NCI-H2081 treated with DMSO at 0.1 percent for 48 hours (cell line): ENCODE measurements at regions not wholly inside any gene's neighbourhood (a gene's known extent, or its start where the extent isn't known, plus 50 kb on each side); places are given as distances from the start of the nearest gene placed in this dataset.
"Not testable (repeated sequence)": the region's sequence is repeated elsewhere in the genome, so short reads cannot be mapped to it uniquely, and the experiment has no call there.

ENCODE experiments used
- DNase-seq: peaks from one replicate; lab custom pipeline; 2025; lab: John Stamatoyannopoulos, UW

- no peak for DNase-seq
Measured at GRCh38 chr6:140253096-140253495, 878.6 kb upstream of the CITED2 start.

DNA sequence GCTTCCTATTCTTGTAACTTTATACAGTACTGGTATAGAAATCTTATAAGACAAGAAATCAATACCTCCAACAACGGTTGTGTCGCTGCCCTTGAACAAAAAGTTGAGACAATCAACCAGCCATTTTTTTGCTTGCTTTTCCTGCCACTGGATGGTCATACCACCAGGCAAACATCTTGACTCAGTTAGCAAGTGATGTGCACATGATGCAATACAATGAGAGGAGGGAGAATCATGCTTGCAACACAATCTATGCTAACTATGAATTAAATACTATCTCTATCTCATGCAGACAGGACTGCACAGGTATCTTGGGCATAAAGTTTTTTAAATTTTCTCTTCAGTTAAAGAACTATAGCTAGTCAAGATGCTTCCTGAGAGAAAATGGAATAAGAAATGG, 877.7 kb upstream of the CITED2 start:
- no peak for DNase-seq

- no peak for DNase-seq
Measured at GRCh38 chr6:140245296-140246040, 871.0 kb upstream of the CITED2 start.

GRCh38 chr6:140237251-140237650, 862.8 kb upstream of the CITED2 start:
- DNase-seq, result no peak

DNA sequence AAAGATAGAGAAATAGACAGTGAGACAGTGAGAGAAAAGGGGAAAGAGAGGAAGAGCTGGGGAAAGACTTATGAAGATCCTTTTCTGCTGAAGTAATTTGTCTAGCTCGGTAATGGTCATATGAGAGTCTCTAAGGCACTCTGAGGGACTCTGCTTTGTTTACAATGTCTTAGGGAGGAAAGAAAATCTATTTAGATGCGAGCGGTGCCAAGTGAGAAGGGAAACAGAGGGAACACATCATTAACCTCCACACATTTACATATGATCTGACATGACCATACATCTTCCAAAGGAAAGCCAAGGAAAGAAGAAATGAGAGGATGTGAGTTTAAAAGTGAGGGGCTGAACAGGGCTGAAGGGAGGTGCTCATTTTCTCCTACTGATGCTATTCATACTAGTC, 862.3 kb upstream of the CITED2 start:
- no peak for DNase-seq

- no peak for DNase-seq
Measured at GRCh38 chr6:140230282-140230681, 855.8 kb upstream of the CITED2 start.

- no peak for DNase-seq
Measured at GRCh38 chr6:140228491-140228890, 854.0 kb upstream of the CITED2 start.

DNA sequence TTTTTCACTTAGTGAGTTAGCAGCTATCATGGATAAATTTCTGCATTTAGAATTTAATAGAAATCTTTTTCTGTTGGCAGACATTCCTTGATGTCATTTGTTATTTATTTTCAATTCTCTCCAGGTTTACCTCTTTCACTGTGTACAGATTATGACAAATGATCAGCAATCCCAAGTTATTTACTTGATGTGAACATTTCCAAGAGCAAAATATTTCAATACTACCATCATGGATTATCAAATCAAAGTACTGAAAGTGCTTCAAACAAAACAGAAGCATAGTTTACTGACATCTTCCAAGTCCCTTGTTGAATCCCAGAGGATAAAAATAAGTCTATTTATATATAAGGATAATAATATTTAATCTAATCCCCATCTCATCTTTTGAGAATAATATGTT, 852.2 kb upstream of the CITED2 start:
- no peak for DNase-seq

DNA sequence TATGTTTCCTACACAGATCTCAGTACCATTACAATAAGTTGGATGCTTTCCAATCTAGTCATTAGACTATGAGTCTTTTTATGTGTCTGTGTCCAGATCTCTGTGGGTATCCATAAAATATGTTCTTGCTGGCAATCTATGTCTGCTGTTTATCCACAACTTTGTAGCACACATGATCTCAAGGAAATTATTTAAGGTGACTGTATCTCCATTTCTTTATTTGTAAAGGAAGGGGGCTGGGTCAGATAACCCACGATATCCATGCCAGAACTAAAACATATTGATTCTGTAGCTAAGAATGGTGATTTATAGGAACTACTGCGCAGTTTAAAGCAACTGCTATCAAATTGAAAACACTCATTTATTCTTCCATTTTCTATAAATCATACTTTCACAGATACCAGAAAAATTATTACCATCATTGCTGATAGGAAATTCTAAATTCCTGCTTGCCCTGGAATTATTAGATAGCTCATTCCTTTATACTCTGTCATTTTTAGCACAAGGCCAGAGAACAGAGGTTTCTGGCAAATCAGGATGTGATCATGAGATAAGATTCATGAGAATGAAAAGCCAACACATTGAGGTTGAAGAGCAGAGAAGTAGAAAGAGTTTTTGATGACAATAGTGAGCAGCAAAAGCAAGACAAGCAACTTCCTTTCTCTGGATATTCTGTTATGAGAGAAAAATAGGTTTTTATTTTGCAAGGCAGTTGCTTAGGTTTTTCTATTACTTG, 851.4 kb upstream of the CITED2 start:
- DNase-seq, result no peak

DNA sequence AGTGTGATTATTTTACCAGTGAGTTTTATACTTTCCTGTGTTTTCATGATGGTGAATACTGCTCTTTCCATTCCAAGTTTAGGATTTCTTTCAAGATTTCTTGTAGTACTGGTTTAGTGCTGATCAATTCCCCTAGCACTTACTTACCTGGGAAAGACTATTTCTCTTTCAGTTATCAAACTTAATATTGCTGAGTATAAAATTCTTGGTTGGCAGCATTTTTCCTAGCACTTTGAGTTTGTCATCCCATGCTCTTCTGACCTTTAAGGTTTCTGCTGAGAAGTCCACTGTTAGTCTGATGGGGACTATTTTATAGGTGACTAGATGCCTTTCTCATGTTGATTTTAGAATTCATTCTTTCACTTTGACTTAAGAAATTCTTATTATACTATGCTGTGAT, 842.8 kb upstream of the CITED2 start:
- no peak for DNase-seq

DNA sequence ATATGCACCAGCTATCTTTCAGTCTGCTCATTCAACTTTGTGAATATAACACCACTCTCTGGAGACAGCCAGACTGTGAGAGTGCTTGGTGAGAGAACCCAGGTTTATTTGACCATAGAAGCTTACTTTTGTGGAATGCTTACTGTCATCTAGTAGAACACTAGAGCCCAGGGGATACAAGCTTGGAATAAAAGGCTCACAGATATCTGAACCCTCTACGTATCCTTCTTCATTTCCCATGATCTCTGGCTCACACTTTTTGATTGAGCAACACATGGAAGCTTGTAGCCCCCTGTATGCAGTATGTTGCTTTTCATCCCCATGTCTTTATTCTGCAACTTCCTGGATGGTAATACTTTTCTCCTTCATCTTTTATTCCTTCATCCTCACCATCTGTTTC, 835.3 kb upstream of the CITED2 start:
- no peak for DNase-seq

DNA sequence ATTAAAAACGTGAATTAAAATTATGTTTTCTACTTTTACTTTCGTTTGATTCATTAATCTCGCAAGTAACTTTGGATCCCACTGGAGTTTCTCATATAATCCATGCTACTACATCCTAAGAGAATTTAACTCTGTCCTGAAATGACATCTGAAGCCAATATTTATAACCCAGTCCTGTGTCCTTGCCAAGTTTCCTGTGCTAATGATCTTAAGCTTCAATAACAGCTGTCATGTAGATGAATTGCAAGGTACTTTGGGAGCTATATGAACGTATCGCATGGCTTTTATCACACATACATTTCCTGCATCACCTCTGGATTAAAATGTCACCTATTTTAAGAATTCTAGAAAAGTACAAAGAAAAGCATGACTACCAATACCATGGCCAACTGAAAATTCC, 833.8 kb upstream of the CITED2 start:
- peak; percentile 51 for DNase-seq

GRCh38 chr6:140205795-140206593, 831.5 kb upstream of the CITED2 start:
- DNase-seq, result no peak

GRCh38 chr6:140204154-140204553, 829.7 kb upstream of the CITED2 start:
- DNase-seq, result no peak

DNA sequence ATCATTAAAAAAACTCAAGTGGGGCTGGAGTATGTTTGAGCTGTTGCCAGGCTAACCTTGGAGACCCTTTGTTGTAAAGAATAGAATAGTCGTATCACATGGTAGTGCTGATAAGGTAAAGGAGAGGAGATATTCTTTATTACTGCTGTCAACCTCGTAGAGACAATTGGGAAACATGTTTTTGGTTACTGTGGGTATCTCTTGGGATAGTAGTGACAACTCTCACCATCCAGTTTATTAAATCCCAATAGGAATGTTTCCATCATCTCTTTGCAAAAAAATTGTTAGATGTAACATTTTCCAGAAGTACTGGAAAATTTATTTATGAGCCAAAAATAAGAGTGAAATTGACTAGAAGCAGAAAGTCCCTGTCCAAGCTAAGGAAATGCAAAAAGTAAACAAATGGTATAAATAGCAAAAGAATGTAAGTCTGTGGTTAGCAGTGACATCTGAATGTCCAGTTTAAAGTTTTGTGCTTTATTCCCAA, 829.3 kb upstream of the CITED2 start:
- DNase-seq, result no peak

GRCh38 chr6:140202964-140203515, 828.6 kb upstream of the CITED2 start:
- DNase-seq, result no peak

DNA sequence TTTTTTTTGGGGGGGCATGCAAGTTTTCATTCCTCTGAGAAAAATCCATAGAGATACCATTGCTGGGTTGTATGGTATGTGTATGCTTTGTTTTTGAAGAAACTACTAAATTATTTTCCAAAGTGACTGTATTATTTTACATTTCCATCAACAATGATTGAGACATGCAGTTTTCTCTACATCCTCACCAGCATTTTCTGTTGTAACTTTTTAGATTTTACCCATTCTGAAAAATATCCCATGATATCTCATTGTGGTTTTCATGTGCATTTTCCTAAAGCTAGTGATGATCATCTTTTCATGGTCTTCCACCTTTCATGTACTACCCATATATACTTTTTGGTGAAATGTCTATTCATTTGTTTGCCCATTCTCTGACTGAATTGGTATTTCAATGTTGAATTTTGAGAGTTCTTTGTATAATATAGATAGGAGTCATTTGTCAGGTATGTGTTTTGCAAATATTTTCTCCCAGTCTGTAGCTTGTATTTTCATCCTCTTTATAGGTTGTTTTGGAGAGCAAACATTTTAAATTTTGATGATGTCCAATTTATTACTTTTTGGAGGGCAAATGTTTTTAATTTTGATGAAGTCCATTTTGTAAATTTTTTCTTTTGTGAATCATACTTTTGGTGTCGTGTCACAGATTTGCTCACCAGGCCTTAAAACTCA, 827.5 kb upstream of the CITED2 start:
- DNase-seq, result no peak

DNA sequence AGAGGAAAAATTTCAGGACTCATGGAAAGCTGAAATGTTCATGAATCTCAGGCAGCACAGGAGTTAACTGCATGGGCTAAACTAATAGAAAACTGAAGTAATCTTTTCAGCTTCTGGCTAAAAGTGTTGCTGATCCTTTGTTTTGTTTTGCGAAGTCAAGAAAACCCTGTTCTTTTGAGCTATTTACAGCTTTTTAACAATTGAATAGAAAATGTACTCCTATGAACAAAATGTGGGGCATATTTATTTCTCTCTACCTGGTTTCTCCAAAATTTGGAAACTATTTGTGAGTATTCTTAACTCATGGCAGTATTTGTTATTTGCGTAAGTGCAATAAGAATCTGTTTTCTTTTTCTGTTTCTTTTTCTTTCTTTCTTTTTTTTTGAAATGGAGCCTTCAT, 818.8 kb upstream of the CITED2 start:
- DNase-seq, result no peak

DNA sequence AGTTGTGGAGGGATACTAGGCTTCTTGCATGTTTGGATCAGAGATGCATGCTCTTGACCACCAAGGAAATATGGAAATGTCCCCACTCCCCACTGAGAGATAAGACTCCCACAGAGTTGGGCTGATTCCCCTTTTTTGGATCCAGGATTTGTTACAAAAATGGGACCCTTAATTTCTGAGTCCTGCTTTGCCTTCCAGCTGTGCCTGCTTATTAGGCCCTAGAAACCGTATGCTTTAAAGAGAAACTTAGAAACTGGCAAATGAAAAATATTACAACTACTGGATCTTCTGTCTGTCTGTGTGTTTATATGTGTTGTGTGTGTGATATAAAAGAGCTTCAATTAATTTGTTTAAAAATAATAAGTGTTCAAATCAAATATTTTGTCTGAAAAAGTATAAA, 817.6 kb upstream of the CITED2 start:
- no peak for DNase-seq

DNA sequence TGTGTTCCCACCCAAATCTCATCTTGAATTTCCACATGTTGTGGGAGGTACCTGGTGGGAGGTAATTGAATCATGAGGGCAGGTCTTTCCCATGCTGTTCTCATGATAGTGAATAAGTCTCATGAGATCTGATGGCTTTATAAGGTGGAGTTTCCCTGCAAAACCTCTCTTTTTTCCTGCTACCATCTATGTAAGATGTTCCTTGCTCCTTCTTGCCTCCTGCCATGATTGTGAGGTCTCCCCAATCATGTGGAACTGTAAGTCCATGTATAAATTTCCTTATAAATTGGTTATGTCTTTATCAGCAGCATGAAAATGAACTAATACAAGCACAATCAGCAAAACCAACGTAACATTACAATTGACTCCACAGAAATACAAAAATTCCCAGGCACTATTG, 814.8 kb upstream of the CITED2 start:
- DNase-seq, result not testable (repeated sequence)

GRCh38 chr6:140185991-140186390, 811.5 kb upstream of the CITED2 start:
- no peak for DNase-seq

GRCh38 chr6:140183881-140184280, 809.4 kb upstream of the CITED2 start:
- DNase-seq, result no peak
